Muscle of arm (tissue), 1 donor: ENCODE measurements at regions not wholly inside any gene's neighbourhood (a gene's known extent, or its start where the extent isn't known, plus 50 kb on each side); places are given as distances from the start of the nearest gene placed in this dataset.
"Not testable (repeated sequence)": the region's sequence is repeated elsewhere in the genome, so short reads cannot be mapped to it uniquely, and the experiment has no call there.

Experiments
- DNase-seq: peaks from one replicate; pipeline ENCODE4 v3.0.0-alpha.2; 2013

DNA sequence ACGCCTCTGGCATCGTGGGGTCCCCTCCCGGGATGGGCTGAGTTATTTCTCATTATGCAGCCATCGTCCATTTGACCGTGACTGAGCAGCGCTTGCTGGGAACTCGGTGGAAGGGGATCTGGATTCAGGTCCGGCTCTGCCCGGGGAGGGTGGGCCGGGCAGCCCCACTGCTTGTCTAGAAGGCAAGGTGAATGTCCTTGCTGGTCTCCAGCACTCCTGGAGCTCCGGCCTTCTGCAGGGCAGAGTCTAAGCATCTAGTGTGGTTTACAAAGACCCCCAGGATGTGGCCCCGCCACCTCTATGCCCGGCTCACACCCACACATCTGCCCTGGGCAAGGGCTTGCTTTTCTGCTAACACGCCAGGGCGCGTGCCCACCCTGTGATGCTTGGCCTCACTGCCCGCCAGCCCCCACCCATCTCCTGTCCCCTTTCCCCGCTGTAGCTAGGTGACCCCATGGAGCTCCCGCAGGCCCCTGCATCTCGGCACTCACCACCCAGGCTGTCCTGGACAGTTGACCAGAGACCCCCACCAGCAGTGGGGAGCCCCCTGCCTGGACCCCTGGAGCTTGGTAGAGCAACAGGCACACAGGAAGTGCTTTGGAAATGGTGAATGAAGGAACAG is 151.0 kb upstream of the CHST15 start:
- DNase-seq: no peak

DNA sequence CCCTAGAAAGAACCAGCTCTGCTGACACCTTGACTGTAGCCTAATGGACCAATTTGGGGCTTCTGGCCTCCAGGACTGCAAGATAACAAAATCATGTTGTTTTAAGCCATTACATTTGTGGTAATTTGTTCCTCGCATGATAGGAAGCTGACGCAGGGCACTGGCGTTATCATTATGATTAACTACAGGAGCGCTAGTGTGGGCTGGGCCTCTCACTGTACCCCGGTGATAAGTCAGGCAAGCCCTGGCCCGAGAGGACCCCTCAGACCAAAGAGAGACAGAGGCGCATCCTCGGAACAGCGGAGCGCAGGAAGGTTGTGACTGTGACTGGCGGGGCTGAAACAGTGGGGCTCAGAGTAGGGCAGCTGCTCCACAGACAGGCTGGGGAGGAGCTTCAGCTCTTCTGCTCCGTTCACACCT is 150.3 kb upstream of the CHST15 start:
- DNase-seq: no peak

DNA sequence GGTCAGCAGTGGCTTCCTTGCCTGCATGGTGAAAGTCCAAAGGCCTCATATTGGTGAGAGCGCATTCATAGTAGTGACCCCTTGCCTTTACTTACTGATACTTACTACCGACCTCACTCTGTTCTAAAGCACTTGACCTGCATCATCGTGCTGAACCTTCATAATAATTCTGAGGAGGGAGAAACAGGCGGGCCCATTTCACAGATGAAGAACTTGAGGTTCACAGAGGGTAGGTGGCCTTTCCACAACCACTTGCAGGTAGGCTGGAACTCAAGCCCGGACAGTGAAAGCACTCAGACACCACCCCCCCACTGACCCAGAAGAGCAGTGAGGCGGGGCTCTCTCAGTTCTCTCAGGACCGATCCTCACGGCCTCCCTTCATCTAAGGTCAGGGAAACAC is 149.4 kb upstream of the CHST15 start:
- no peak for DNase-seq

DNA sequence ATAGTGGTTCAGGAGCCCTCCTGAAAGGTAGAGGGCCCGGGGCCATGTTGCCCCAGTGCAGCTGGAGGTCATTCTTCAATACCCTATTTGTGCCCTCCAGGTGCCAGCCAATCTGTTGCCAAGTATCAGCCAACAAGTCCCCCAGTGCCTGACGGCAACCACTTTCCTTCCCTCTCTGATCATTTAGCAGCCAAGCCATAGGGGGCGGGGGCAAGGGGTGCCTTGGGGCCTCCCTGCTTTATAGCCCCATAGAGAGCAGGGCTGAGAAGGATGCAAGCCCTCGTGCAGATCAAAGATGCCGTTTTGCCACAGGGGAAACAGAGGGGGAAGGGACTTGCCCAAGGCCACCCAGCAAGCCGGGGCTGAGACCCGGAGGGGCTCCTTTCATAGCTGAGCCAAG is 149.0 kb upstream of the CHST15 start:
- no peak for DNase-seq

DNA sequence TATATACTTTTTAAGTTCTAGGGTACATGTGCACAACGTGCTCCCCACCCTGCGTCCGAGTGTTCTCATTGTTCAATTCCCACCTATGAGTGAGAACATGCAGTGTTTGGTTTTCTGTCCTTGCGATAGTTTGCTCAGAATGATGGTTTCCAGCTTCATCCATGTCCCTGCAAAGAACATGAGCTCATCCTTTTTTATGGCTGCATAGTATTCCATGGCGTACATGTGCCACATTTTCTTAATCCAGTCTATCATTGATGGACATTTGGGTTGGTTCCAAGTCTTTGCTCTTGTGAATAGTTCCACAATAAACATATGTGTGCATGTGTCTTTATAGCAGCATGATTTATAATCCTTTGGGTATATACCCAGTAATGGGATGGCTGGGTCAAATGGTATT is 148.1 kb upstream of the CHST15 start:
- DNase-seq: not testable (repeated sequence)

DNA sequence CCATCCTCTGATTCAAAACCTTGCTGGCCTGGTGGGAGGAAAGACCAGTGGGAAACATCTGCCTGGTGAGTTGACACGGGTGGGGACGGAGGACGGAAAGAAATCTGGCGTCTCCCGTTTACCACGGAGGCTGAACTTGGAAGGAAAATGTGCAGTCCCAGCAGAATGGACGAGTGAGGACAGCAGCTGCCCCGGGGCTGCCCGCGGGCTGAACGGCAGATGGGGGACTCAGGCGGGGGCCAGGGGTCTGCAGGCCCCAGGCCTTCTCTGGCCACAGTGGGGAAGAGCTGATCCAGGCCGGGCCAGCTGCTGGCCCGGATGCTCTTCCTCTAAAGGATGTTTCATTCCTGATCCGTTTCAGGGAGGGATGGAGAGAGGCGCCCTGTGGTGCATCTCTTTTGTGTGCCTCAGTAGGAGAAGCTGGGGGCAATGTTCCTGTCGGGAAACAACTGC is 147.5 kb upstream of the CHST15 start:
- DNase-seq: no peak

DNA sequence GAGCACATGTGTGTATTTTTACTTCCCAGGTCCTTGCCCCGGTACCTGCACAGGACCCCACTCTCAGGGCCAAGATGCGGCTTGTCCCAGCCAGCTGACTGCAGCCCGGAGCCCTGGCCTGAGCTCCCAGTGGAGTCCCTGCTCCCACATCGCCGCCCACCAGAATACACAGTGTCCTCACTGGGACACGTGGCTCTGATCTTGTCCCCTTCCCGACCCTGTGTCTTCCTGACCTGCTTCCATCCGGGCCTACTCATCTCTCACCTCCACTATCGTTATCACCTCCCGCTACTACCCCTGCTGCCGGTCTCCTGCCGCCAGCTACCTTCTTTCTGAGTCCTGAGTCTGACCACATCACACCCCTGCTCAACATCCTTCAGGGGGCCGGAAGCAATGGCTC is 146.3 kb upstream of the CHST15 start:
- no peak for DNase-seq

DNA sequence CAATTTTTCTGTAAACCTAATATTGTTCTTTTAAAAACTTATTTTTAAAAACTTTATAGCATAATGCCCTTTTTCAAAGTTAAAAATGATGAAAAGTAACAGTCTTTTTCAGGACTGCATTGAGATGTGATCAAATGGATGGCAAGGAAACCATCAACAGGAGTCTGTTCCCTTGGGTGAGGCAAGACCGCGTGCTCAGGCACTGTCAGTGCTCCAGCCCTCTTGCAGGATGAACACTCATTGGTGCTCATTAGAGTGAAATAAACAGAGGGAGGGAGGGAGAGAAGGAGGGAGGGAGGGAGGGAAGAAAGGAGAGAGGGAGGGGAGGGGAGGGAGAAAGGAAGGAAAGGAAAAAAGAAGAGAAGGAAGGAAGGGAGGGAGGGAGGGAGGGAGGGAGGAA is 145.7 kb upstream of the CHST15 start:
- DNase-seq: no peak

DNA sequence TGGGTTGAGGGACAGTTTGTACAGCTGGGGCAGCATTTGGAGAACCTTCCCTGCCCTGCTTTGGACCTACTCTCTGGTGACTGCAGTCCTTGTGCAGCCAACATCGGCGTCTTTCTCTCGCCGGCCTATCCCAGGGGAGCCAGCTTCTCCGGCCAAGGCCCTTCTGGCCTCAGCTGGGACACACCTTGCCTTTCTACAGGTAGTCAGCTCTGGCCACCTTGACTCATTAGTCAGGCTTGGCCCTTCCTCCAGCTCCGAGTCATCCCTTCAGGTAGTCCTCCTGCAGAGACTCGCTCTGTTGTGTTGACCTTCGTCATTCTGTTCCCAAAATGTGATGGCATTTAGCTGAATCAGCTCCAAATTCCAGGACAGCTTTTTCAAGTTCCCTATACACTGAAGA is 145.0 kb upstream of the CHST15 start:
- DNase-seq: no peak

DNA sequence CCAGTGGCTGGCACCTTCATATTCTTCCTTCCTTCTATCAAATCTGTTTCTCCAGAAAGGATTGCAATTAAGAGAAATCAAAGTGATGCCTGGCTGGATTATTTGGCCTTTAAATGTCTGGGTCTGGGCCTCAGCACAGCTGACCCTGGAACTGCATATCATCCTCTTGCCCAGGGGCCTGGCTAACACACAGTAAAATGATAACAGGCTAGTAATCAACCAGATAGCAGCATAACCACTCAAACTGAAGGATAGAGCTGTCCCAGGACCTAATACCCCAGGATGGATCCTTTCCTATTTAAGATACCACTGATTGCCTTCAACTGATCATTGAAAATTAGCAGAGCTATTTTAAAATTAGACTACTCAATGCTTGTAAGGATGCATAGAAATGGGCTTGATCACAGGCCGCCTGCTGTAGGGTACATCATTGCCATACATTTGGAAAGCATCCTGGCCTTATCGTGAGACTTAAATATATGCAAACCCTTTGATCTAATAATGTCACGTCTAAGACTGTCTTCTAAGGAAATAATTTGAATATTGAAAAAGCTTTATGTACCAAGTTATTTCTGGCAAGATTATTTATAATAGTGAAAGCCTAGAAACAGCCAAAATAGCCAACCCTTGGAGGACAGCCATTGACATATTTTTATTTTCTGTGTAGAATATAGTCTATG is 144.0 kb upstream of the CHST15 start:
- DNase-seq: no peak

DNA sequence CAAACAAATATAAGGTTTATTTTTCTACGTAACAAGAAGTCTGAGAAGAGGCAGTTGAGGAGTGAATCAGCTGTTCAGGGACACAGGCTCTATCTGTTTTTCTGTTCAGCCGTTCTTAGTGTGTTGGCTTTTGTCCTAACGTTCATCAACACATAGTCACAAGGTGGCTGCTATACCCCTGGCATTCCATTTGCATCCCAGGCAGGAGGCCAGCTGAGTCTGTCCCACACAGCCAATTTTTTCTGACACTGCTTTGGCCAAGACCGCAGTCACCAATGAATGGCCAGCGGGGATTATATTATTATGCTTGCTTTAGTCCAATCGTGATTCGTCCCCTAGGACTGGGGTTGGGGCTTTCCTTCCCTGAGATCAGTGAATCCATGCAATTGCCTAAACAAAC is 143.4 kb upstream of the CHST15 start:
- DNase-seq: no peak

DNA sequence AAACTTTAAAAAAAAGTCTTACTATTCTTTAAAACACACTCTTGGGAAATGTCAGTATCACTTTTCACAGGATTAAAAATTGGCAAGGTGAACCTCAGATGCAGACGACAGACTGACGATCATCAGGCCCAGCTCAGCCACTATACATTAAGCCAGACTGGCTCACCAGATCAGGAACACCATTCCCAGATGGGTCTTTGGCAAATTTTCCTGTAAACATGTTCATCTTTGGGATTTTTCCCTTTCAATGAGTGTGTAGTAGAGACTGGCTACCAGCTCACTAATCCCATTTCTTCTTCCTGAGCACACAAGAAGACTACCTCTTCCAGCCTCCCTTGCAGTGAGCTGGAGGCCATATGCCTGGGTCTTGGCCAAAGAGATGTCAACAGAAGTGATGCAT is 142.7 kb upstream of the CHST15 start:
- no peak for DNase-seq

DNA sequence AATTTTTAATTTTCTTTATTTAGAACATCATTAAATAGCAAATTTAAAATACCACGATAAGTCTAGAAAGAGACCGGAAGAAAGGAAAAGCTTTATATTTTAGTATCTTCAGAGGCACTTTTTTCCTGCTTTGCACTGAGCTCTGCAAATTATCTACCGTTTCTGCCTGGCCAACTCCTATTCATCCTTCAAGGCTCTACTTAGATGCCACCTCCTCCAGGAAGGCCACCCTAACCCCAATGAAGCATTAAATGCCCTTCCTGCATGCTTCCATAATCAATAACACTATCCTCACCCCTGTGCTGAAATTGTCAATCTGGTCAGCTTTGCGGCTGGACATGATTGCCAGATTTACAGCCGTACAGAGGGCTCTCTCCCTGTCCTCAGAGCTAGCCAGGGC is 141.8 kb upstream of the CHST15 start:
- no peak for DNase-seq

DNA sequence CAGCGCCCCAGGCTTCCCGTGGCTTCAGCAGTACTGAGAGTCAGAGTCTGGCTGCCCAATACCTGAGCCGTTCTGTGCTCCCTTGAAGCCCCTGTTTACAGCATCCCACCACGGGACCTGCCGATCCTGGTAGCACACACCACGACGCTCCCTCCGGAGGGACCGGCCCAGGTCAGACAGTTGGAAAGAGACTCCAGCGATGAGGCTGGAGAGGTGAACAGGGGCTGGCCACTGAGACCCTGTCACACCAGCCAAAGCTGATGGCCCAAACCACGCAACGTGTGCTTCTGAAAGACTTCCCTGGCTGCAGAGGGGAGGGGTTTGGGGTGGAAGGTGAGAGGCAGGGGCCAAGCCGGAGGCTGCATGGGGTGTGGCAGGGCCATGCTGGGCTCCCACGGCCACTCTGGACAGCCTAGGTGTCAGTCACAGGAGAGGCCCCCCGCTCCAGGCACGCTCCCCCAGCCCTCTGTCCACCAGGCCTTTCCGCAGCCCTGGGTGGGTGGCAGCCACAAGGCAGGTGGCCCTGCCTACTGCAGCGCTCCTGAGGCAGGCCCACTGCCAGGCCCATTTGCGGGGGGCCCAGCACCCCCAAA is 140.2 kb upstream of the CHST15 start:
- no peak for DNase-seq

DNA sequence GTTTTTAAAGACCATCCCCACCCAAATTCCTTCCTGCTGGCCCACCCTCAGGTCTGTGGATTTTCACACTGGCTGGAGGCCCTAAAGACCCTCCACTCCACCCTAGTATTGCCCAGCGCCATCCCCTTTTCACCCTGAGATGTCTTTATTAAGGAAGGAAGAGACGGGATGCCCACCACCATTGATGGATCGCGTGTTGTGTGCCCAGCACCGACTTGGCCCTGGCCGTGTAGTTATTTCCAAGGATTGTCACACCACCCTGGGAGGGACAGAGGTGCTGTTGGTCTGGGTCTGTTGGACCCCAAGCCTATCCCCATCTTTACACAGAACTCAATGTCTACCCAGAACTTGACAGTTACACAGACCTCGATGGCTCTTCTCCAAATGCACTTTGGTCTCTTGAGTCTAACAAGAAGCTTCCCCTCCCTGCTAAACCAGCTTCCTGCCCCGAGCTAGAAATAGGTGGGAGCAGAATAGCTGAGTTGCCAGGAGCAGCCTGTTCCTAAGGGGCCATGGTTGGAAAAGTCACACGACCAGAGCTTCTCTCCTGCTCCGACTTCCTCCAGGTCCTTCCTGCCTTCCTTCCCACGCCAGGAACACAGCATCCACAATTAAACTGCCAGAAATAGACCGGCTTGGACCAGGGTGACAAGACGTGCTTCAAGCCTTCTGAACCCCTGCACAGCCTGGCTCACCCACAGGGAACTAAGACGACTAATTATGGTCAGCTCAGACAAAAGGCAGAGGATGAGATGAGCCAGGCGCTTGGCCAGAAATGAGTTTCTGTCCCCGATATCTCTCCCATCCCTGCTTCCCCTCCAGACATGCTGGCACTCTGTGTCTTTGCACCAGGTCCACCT is 139.5 kb upstream of the CHST15 start:
- DNase-seq: no peak

DNA sequence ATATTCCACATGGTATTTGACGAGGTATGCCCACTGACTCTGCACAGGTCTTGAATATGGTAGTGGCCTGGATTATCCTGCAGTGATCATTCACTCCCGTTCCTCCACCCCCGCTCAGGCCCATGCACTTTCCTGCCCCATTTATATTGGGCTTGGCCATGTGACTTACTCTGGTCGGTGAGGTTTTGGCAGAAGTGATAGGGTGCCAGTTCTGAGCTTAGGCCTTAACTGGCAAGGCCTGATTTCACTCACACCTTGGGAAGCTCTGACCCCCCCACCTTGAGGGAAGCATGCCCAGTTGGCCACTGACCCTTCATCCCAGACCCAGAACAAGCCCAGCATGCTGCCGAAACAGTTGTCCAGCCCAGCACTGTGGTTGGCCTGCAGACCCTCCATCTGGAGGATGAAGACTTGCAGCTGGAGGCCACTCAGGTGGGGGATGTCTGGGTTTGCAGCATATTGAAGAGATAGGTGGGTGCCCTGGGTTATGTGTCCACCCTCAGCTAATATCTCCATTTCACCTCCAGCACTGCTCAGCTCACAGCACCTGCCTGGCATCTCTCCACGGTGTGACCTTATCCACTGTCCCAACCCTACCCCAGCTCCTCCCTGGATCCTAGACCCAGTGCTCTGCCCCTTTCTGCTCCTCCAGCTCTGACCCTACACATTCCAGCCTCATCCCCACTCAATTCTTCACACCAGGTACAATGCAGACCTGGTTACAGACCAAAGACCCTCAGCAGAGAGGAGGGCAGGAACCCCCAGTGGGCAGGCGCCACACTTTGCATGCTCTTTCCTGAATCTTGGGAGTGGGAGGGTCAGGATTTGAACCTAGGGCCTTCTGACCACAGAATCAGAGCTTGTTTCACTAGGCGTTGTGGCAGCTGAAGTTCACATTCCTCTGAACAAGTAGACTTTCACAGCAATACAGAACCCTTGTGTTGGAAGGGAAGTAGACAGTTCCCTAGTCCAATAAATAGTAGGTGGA is 138.1 kb upstream of the CHST15 start:
- DNase-seq: no peak

DNA sequence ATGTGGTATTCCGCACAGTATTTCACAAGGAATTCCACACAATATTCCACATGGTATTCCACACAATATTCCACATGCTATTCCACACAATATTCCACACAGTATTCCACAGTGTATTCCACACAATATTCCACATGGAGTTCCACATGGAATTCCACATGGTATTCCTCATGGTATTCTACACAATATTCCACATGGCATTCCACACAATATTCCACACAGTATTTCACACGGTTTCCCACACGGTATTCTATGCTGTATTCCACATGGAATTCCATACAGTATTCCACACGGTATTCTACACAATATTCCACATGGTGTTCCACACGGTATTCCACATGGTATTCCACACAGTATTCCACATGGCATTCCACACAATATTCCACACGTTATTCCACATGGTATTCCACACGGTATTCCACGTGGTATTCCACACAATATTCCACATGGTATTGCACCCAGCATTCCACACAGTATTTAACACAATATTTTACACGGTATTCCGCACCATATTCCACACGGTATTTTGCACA is 137.3 kb upstream of the CHST15 start:
- DNase-seq: no peak

DNA sequence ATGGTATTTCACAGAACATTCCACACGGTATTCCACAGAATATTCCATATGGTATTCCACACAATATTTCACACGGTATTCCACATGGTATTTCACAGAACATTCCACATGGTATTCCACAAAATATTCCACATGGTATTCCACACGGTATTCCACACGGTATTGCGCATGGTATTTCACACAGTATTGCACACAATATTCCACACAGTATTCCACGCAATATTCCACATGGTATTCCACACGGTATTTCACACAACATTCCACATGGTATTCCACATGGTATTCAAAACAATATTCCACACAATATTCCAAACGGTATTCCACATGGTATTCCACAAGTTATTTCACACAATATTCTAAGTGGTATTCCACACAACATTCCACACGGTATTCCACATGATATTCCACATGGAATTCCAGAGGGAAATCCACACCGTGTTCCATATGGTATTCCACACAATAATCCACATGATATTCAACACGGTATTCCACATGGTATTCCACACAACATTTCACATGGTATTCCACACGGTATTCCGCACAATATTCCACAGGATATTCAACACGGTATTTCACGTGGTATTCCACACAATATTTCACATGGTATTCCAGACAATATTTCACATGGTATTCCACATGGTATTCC is 136.7 kb upstream of the CHST15 start:
- no peak for DNase-seq

DNA sequence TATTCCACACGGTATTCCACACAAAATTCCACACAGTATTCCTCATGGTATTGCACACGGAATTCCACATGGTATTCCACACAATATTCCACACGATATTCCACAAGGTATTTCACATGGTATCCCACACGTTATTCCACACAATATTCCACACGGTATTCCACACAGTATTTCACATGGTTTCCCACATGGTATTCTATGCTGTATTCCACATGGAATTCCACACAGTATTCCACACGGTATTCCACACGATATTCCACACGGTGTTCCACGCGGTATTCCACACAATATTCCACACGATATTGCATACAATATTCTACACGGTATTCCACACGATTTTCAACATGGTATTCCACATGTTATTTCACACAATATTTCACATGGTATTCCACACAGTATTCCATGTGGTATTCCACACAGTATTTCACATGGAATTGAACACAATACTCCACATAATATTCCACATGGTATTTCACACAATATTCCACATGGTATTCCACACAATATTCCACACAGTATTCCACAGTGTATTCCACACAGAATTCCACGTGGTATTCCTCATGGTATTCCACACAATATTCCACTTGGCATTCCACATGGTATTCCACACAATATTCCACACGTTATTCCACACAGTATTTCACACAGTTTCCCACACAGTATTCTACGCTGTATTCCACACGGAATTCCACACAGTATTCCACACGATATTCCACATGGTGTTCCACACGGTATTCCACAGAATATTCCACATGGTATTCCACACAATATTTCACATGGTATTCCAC is 136.0 kb upstream of the CHST15 start:
- DNase-seq: no peak

DNA sequence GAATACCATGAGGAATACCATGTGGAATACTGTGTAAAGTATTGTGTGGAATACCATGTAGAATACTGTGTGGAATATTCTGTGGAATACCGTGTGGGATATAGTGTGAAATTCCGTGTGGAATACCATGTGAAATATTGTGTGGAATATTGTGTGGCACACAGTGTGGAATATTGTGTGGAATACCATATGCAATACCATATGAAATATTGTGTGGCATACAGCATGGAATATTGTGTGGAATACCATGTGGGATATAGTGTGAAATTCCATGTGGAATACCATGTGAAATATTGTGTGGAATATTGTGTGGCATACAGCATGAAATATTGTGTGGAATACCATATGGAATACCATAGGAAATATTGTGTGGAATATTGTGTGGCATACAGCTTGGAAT is 135.1 kb upstream of the CHST15 start:
- DNase-seq: no peak
